ENCODE measurements at regions not wholly inside any gene's neighbourhood (a gene's known extent, or its start where the extent isn't known, plus 50 kb on each side); places are given as distances from the start of the nearest gene placed in this dataset.

- ChIA-PET POLR2A (no interaction called here), CTCF (no interaction called here), RAD21 (ENCODE audit: low non-redundant PET in 1 of 2, low total read pairs in 2 of 2, uncharacterized antibody in 2 of 2, unreplicated experiment in 2 of 2) (no interaction called here)
- Histone ChIP-seq H3K4me2 (ENCODE audit: low read length) (peak overlapping the region; percentile 33), H3K27ac (ENCODE audit: low read depth, low read length) (no peak overlapping the region), H3K27me3 (ENCODE audit: insufficient read depth, low read length) (no peaks in the 10 kb centered on the region), H3K9me2 (ENCODE audit: insufficient read depth) (no peaks in the 10 kb centered on the region), H3K9me3 (ENCODE audit: control insufficient read depth in 1 of 2, insufficient read depth in 1 of 2, low read depth in 1 of 2, low read length in 2 of 2) (no peaks in the 10 kb centered on the region), H3K79me2 (ENCODE audit: insufficient read depth, low read length) (no peaks in the 10 kb centered on the region), H4K20me1 (ENCODE audit: insufficient read depth) (no peaks in the 10 kb centered on the region), H3K9ac (ENCODE audit: low read length) (no peak overlapping the region), H2AFZ (ENCODE audit: low read depth, low read length, poor library complexity, severe bottlenecking) (no peak overlapping the region), H3K4me1 (ENCODE audit: control insufficient read depth in 1 of 2, insufficient read depth in 2 of 2, low read length in 2 of 2) (peaks cover 3 to 29% of the 10 kb centered on the region in 2 experiments; a peak in 2 of 4 replicates), H3K36me3 (ENCODE audit: control insufficient read depth in 1 of 2, insufficient read depth in 2 of 2, low read length in 2 of 2) (no peaks in the 10 kb centered on the region), H3K4me3 (replicated peaks in 1 of 2; ENCODE audit: low read depth in 1 of 2, low read length in 2 of 2) (no peak overlapping the region)
- DNase-seq (ENCODE audit: low read depth, low spot score) (no peak), ATAC-seq (no peak)
- TF ChIP-seq EZH2phosphoT487 (IDR thresholded peaks at IDR 0.05; ENCODE audit: borderline replicate concordance) = no peak
- no peak for TF ChIP-seq SIN3A (IDR thresholded peaks at IDR 0.05; ENCODE audit: low read depth)
- no peak for TF ChIP-seq SP1 (IDR thresholded peaks at IDR 0.05; ENCODE audit: low read depth)
- no peak for TF ChIP-seq ZBTB33 (IDR thresholded peaks at IDR 0.05; ENCODE audit: extremely low read depth, insufficient replicate concordance, low read length)
- TF ChIP-seq EZH2 (IDR thresholded peaks at IDR 0.05) = no peak
- TF ChIP-seq ATF3 (IDR thresholded peaks at IDR 0.05) = no peak
- TF ChIP-seq REST (IDR thresholded peaks at IDR 0.05; ENCODE audit: low read depth) = no peak
- TF ChIP-seq ZNF274 (IDR thresholded peaks at IDR 0.05; ENCODE audit: low read depth, low read length) = no peak
- no peak for TF ChIP-seq YY1 (IDR thresholded peaks at IDR 0.05; ENCODE audit: extremely low read depth, insufficient replicate concordance, low read depth, low read length)
- TF ChIP-seq JUND (IDR thresholded peaks at IDR 0.05) = no peak; the same call in 1 of the 2 replicates
- no peak; the same call in 1 of the 2 replicates for TF ChIP-seq FOSL1 (IDR thresholded peaks at IDR 0.05; ENCODE audit: low read depth)
- no peak for TF ChIP-seq POLR2A (IDR thresholded peaks at IDR 0.05; ENCODE audit: borderline replicate concordance, extremely low read depth, insufficient read depth, insufficient read length)
- no peak for TF ChIP-seq CEBPB (IDR thresholded peaks at IDR 0.05; ENCODE audit: low read depth)
- intact Hi-C loops (cut with micrococcal nuclease) = no loop called here
- BruUV-seq (replicated peaks) = no TSS peak
Observed at GRCh38 chr11:121895919-121896318, 220.1 kb downstream of the BLID start.

Data from HCT116 (cell line).